Dedifferentiated amniotic fluid mesenchymal stem cell (primary cell): ENCODE measurements at regions not wholly inside any gene's neighbourhood (a gene's known extent, or its start where the extent isn't known, plus 50 kb on each side); places are given as distances from the start of the nearest gene placed in this dataset.
"Not testable (repeated sequence)": the region's sequence is repeated elsewhere in the genome, so short reads cannot be mapped to it uniquely, and the experiment has no call there.

ENCODE experiments used
- DNase-seq: peaks from one replicate; pipeline ENCODE4 v3.0.0-alpha.2; 2016; ENCODE audit errors: extremely low spot score

GRCh38 chr18:40272630-40273231 lies 1682.3 kb upstream of the PIK3C3 start:
- no peak for DNase-seq

- no peak for DNase-seq
Observed at GRCh38 chr18:40259115-40259835, 1695.8 kb upstream of the PIK3C3 start.

GRCh38 chr18:40258311-40258710 lies 1696.7 kb upstream of the PIK3C3 start:
- DNase-seq, result no peak

- no peak for DNase-seq
Observed at GRCh38 chr18:40250236-40250635, 1704.8 kb upstream of the PIK3C3 start.

DNA sequence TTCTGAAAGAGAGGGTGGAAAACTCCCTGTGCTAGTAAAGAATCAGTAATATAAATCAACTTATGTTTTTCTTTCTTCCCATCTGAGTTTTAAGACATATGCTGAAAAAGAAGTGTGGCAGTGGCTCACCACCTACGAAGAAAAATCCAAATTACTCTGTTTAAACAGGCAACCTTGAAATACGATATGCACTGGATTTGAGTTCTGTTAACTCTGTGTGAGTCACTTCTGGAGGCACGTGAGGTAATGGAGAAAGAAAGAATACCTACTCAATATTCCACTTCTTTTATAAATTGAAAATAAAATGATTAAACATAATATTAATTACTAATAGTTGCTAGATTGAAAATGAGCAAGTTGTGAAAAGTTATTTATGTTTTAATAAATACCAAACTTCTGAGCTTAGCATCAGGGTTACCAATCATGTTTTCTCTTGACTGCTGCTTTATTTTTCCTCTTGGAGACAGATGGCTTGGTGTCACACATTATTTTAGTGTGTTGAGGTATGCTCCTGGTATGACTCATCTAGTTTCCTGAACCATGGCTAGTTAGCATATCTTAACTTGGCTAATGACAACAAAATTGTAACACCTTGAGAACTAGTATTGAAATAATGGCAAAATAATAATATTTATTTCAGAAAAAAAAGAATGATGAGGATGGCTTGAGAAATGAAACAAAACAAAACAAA lies 1705.5 kb upstream of the PIK3C3 start:
- DNase-seq, result no peak

- DNase-seq, result not testable (repeated sequence)
Observed at GRCh38 chr18:40245612-40246011, 1709.4 kb upstream of the PIK3C3 start.

DNA sequence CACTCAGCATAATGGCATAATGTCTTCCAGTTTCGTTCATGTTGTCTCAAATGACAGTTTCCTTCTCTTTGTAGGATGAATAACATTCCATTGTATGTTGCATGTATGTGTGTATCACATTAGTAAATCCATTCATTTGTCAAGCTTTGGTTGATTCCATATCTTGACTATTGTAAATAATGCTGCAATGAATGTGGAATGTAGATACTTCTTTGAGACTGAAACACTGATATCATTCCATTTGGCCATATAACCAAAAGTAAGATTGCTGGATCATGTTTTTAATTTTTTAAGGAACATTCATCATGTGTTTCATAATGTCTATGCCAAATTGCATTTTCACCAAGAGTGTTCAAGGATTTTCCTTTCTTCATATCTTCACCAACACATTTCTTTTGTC lies 1711.4 kb upstream of the PIK3C3 start:
- DNase-seq, result peak; percentile 46

DNA sequence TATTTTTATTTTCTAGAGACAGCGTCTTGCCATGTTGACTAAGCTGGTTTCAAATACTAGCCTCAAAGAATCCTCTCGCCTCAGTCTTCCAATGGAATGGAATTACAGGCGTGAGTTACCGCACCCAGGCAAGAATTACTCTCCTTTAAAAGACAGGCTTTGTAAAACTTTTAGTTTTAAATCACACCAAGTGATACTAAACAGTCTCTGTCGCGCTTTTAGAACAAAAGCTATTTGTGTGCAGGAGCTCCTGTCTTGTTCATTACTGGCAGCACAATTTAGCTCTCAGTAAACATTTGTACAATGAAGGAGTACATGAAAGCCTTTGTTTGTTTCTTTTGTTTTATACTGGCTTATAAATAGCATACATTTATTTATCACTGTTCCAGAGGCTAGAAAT lies 1719.2 kb upstream of the PIK3C3 start:
- no peak for DNase-seq

- DNase-seq, result no peak
Observed at GRCh38 chr18:40235323-40235722, 1719.7 kb upstream of the PIK3C3 start.

DNA sequence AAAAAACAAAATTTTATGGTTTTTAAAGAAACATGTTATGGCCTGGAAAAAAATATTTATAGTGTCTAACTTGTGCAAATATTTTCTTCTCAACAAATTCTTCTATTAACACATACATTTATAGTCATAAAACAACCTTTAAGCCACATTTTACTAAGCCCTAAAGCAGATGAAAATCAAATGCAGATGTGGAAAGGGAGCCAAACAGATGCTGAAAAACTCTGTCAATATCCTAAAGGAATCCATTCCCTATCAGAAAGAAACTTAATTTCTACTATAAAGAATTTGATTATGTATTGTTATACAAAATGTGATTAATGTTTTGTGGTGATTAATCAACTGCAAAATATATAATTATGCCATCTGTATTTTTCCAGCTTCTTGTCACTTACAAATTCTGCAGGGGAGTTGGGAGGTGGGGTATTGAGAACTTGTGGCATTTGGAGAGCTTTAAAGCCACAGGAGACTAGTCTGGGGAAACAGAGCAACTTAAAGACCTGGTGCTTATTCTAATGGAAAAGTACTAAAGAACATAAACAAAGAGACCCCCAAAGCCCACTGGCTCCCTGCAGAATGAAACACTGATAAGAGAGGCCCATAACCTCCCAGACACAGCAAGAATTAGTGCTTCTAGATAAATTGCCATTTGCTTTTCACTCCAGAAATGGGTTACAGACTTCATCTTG lies 1721.0 kb upstream of the PIK3C3 start:
- DNase-seq, result no peak

DNA sequence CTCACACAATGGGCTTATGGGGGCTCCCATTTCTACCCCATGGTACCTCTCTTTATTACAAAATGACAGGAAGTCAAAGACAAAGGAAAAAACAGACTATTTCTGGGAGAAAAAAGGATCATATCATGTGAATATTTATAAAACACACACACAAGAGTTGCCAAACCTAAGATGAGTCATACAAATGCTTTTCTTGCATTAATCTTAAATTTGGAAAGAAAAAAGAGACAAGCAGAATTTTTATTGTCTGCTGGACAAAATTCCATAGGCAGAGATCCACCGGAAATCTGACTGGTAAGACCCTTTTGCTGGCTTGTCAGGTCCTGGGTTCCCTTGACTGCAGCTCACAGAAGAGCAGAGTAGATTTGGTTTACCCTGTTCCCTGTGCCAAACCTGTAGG lies 1732.3 kb upstream of the PIK3C3 start:
- peak; percentile 23 for DNase-seq

GRCh38 chr18:40216856-40217255 lies 1738.2 kb upstream of the PIK3C3 start:
- no peak for DNase-seq

DNA sequence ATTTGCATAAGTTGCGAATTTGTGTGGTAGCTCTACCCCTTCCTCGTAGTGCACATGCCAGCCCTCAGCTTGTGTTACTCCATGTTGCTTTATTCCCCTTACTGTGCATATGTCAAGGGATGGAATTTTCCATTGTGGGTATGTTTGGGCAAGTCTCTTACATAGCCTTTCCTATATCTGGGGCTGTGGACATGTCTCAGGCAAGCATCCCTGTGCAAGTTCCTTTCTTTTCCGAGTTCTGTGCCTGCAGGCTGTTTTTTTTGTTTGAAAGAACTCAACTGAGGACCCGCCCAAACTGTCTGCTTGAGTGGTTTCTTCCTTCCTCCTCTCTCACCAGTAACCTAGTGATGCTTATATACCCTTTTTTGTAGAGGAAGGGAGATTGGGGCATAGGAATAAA lies 1739.1 kb upstream of the PIK3C3 start:
- no peak for DNase-seq

DNA sequence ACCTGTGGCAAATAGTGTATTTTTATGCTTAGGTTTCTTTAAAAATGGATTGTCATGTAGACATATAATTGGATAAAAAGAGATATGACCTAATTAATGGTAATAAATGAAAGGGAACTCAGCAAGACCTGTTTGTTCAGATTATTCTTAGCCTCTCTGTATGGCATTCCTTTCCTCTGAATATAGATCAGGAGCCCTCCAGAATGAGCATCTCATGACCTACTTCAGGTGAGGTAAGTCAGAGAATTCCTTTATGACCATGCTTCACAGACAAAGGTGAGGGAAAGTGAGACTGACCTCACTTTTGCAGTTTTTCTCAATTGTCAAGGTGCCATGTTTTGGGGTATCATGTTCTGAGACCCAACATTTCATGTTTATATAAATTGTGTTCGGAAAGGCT lies 1744.3 kb upstream of the PIK3C3 start:
- DNase-seq, result no peak

- DNase-seq, result no peak
Observed at GRCh38 chr18:40208958-40209357, 1746.1 kb upstream of the PIK3C3 start.

DNA sequence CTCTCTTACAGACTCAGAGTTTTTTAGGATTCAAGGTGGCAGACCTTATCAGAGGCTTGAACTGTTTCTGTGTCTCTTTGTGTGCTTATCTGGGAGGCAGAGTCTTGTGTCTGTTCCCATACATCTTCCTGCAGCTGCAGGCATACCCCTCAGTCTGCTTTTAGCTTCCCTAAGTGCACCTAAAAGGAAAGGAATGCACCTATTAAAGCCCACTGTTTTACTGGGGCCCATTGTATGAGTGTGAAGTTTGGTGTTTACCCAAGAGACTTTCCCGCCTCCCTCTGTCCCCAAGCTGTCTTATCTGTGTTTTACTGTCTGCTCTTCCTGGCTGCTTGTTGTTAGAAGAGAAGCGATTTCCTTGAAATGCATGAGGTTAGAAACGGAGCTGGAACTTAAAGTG lies 1757.3 kb upstream of the PIK3C3 start:
- DNase-seq, result no peak

GRCh38 chr18:40186677-40187076 lies 1768.4 kb upstream of the PIK3C3 start:
- DNase-seq, result no peak

GRCh38 chr18:40179729-40180461 lies 1775.1 kb upstream of the PIK3C3 start:
- DNase-seq, result no peak

GRCh38 chr18:40168026-40168425 lies 1787.0 kb upstream of the PIK3C3 start:
- no peak for DNase-seq

DNA sequence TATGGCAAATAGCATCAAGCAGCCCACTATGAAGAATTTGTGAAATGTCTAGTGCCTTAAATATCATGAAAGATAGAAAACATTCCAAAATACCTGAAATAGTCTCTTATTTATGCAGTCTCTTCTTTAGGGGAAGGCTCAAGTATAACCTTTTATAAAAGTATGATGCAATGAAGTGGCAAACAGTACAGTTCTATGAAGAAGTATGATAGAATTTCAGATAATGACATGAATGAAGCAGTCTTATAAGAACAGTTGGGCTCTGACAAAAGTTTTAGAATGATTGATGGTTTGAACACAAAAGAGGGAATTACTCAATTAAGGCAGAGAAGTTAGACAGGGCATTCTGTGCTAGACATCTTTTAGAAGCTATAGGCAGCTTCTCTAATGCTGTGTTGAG lies 1791.8 kb upstream of the PIK3C3 start:
- peak; percentile 32 for DNase-seq

DNA sequence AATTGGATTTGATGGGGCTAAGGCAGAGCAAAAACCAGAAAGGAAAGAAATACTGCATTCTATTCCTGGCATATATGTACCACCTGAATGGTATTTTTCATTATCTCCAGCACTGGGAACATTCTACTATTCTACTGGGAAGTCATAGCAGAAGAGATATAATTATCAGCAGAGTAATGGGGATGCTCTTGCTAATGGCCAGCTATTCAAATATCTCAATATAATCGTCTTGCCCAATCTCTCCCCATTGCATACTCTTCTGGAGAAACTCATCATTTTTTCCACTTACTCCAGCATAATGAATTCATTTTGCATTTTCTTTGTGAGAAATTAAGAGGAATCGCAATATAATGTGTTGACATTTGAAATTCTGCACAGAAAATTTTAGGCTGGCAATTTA lies 1794.7 kb upstream of the PIK3C3 start:
- no peak for DNase-seq
